Right atrium auricular region (tissue), 2 donors: ENCODE measurements at regions not wholly inside any gene's neighbourhood (a gene's known extent, or its start where the extent isn't known, plus 50 kb on each side); places are given as distances from the start of the nearest gene placed in this dataset.
"Not testable (repeated sequence)": the region's sequence is repeated elsewhere in the genome, so short reads cannot be mapped to it uniquely, and the experiment has no call there.

Source experiments
- DNase-seq: peaks from one replicate; pipeline ENCODE4 v3.0.0-alpha.2; 2019; ENCODE audit warnings: low spot score
- H3K27ac ChIP-seq, 2 donors: fragments of 200-600 bp; sonication (generic); 1 replicate in 1 of 2; 2 replicates in 1 of 2; pipeline ENCODE4 v1.5.1; 2016 to 2019
- H3K27me3 ChIP-seq, 2 donors: fragments of 200-600 bp; sonication (generic); one replicate each; pipeline versions ENCODE4 v1.5.1 to v1.6.0; 2017 to 2019
- H3K36me3 ChIP-seq: fragments of 200-600 bp; sonication (generic); one replicate; pipeline ENCODE4 v1.5.1; 2016
- H3K4me1 ChIP-seq, 2 donors: fragments of 200-600 bp; sonication (generic); one replicate each; pipeline versions ENCODE4 v1.5.1 to v1.6.0; 2017 to 2019
- H3K4me3 ChIP-seq, 2 donors: fragments of 200-600 bp; sonication (generic); 1 replicate in 1 of 2; 2 replicates in 1 of 2; pipeline ENCODE4 v1.5.1; 2017 to 2019; ENCODE audit warnings: mild to moderate bottlenecking in 1 of 2, moderate library complexity in 1 of 2
- H3K9me3 ChIP-seq, 2 donors: fragments of 200-600 bp; sonication (generic); one replicate each; pipeline ENCODE4 v1.5.1; 2019
- CTCF ChIP-seq, 2 donors: fragments of 200-600 bp; sonication (generic); IDR thresholded peaks; one replicate each; pipeline ENCODE4 v1.5.1; 2019; ENCODE audit warnings: antibody characterized with exemption in 2 of 2

GRCh38 chr1:90349510-90349909 lies 354.6 kb downstream of the ZNF326 start:
- Histone ChIP-seq H3K27me3 (no peaks in the 10 kb centered on the region), H3K36me3 (no peaks in the 10 kb centered on the region), H3K27ac (no peak overlapping the region), H3K9me3 (peaks cover 0 to 14% of the 10 kb centered on the region in 2 donors), H3K4me3 (no peak overlapping the region), H3K4me1 (no peaks in the 10 kb centered on the region)
- TF ChIP-seq CTCF (IDR thresholded peaks at IDR 0.05): no peak
- no peak for DNase-seq

DNA sequence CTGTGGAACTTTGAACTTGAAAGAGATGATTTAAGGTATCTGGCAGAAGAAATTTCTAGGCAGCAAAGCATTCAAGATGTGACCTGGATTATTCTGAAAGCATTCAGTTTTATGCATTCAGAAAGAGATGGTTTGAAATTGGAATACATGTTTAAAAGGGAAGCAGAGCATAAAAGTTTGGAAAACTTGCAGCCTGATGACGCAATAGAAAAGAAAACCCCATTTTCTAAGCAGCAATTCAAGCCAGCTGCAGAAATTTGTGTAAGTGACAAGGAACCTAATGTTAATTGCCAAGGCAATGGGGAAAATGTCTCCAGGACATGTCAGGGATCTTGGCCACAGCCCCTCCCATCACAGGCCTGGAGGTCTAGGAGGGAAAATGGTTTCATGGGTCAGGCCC lies 354.0 kb downstream of the ZNF326 start:
- Histone ChIP-seq H3K36me3 (no peaks in the 10 kb centered on the region), H3K9me3 (peaks cover 0 to 14% of the 10 kb centered on the region in 2 donors), H3K27me3 (no peaks in the 10 kb centered on the region), H3K4me3 (no peak overlapping the region), H3K4me1 (no peaks in the 10 kb centered on the region), H3K27ac (no peak overlapping the region)
- no peak for DNase-seq
- no peak for TF ChIP-seq CTCF (IDR thresholded peaks at IDR 0.05)

DNA sequence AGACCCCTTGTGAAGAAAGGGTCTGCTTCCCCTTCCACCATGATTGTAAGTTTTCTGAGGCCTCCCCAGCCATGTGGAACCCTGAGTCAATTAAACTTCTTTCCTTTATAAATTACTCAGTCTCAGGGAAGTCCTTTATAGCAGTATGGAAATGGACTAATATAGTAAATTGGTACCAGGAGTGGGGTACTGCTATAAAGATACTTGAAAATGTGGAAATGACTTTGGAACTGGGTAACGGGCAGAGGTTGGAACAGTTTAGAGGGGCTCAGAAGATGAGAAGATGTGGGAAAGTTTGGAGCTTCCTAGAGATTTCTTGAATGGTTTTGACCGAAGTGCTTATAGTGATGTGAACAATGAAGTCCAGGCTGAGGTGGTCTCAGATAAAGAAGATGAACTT lies 353.5 kb downstream of the ZNF326 start:
- not testable (repeated sequence) for H3K36me3 ChIP-seq, H3K4me1 ChIP-seq, H3K27me3 ChIP-seq, DNase-seq, H3K4me3 ChIP-seq, H3K27ac ChIP-seq
- H3K9me3 ChIP-seq: peaks cover 0 to 14% of the 10 kb centered on the region in 2 donors

DNA sequence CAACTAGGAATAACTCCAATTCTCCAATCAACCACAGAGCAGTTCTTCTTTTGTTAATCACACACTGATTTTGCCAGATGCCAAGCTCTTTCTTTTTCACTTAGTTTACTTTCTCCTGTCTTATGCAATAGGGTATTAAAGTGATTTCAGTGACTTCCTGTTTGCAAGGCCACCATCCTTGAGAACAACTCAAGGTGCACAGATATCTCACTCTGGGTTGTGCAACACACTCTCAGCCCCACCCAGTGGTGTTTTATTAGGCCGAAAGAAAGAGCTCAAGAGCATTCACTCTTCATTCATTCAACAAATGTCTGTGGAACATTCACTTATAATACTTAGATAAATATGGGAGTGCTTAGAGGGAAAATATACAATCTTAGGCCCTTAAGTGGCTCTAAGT lies 352.5 kb downstream of the ZNF326 start:
- H3K9me3 ChIP-seq: peaks cover 0 to 14% of the 10 kb centered on the region in 2 donors
- no peaks in the 10 kb centered on the region for H3K36me3 ChIP-seq
- no peak for TF ChIP-seq CTCF (IDR thresholded peaks at IDR 0.05)
- H3K27me3 ChIP-seq: no peaks in the 10 kb centered on the region
- DNase-seq: no peak
- no peak overlapping the region for H3K4me3 ChIP-seq
- H3K4me1 ChIP-seq: no peaks in the 10 kb centered on the region
- H3K27ac ChIP-seq: no peak overlapping the region

DNA sequence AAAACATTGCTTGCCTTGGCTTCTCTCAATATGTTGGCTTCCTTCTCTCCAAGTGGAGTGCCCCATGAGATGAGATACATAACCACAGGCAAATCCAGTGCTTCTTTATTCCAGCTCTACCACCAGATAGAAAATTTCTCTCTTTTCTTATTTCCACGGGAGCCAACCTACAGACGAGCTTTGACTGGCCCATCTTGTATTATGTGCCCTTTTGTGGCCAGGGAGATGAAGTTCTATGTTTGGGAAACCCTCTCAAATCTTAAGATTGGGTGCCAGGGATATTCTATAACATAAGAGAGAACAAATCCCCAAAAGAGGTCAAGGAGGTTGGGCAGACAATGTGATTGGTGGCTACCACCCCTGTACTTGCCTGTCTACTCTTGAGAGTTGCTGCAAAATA lies 351.8 kb downstream of the ZNF326 start:
- Histone ChIP-seq H3K4me3 (no peak overlapping the region), H3K4me1 (no peaks in the 10 kb centered on the region), H3K9me3 (peaks cover 0 to 14% of the 10 kb centered on the region in 2 donors), H3K27ac (no peak overlapping the region), H3K27me3 (no peaks in the 10 kb centered on the region), H3K36me3 (no peaks in the 10 kb centered on the region)
- TF ChIP-seq CTCF (IDR thresholded peaks at IDR 0.05): no peak
- DNase-seq: no peak

DNA sequence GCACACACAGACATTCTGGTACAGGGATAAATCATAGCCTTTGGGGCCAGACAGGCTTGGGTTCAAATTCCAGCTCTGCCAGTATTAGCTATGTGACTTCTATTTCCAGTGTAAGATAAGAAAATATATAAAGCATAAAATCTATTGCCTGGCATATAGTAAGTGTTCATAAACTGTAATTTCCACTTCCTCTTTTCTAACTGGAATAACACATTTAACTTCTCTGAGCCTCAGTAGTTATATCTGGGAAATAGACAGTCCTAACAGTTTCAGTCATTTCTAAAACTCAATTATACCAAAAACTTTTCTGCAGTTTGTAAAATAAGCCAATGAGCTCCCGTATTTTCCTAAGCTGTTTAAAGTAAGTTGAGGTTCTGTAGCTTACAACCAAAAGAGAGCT lies 351.4 kb downstream of the ZNF326 start:
- H3K27me3 ChIP-seq: no peaks in the 10 kb centered on the region
- no peaks in the 10 kb centered on the region for H3K36me3 ChIP-seq
- H3K4me1 ChIP-seq: no peaks in the 10 kb centered on the region
- H3K4me3 ChIP-seq: no peak overlapping the region
- peaks cover 0 to 14% of the 10 kb centered on the region in 2 donors for H3K9me3 ChIP-seq
- H3K27ac ChIP-seq: no peak overlapping the region
- no peak for TF ChIP-seq CTCF (IDR thresholded peaks at IDR 0.05)
- no peak for DNase-seq
